ENCODE measurements at regions not wholly inside any gene's neighbourhood (a gene's known extent, or its start where the extent isn't known, plus 50 kb on each side); places are given as distances from the start of the nearest gene placed in this dataset.

DNA sequence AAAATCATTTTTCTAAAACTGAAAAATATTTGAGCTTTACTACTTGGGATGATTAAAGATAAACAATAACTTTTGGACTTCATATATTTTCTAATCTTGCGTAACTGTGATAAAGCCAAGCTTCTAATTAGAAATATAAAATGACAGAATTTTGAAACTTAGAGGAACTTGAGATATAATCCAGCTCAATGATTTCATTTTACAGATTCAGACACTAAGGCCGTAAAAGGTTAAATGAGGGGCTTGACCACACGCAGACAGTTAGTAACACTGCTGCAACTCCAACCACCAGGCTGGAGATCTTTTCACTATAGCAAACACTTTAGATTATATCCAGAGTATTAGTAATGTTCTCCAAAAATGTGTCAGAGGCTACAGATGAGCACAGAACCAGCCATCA is 445.5 kb downstream of the ZEB2 start:
- intact Hi-C loops (cut with micrococcal nuclease) = no loop called here
- Histone ChIP-seq H4K20me1 (ENCODE audit: insufficient read depth, low read length) (no peaks in the 10 kb centered on the region), H3K4me2 (replicated peaks; ENCODE audit: extremely low read depth, low read length, poor library complexity, severe bottlenecking) (no peak overlapping the region)

DNA sequence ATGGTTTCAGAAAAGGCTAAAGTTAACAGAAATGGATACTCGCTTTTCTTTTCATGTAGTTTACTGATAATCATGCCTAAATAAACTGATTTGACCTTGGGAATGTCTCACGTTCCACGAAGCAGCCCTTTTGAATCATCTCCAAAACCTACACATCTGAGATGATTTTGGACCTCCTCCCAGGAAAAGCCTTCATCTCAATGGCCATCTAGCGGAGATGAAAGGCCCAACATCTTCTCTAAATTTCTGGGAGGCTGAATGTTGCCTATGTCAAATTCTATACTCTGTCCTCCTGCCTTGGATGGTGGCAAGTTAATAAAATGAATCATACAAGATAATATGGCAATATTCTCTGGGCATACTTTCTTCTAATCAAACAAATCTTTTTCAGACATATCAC is 448.5 kb downstream of the ZEB2 start:
- no peaks in the 10 kb centered on the region for H3K27me3 ChIP-seq (ENCODE audit: control insufficient read depth in 2 of 2, insufficient read depth in 2 of 2, low read length in 2 of 2)
- 100% methylated on average over 1 of the region's 4 CpGs for WGBS (ENCODE audit: insufficient coverage)
- no peaks in the 10 kb centered on the region for H3K4me1 ChIP-seq (ENCODE audit: control insufficient read depth in 1 of 2, insufficient read depth in 2 of 2, low read length in 2 of 2)
- intact Hi-C loops (cut with micrococcal nuclease) = no loop called here
- no peak overlapping the region for H3K9ac ChIP-seq (ENCODE audit: insufficient read depth, low read length, poor library complexity, severe bottlenecking)
- H4K20me1 ChIP-seq (ENCODE audit: insufficient read depth, low read length) = no peaks in the 10 kb centered on the region
- H3K36me3 Mint-ChIP-seq = no peaks in the 10 kb centered on the region
- H3K9me3 Mint-ChIP-seq = no peaks in the 10 kb centered on the region
- no peak overlapping the region for H3K27ac ChIP-seq (ENCODE audit: low read depth in 1 of 2, low read length in 2 of 2)
- no peak overlapping the region for H2AFZ ChIP-seq (ENCODE audit: insufficient read depth, low read depth, low read length, poor library complexity, severe bottlenecking)
- DNase-seq = no peak
- H3K36me3 ChIP-seq (replicated peaks in 1 of 2; ENCODE audit: control insufficient read depth in 1 of 2, insufficient read depth in 2 of 2, low read length in 2 of 2) = no peaks in the 10 kb centered on the region
- H3K27me3 Mint-ChIP-seq (ENCODE audit: low read depth in 3 of 3) = no peaks in the 10 kb centered on the region
- no peak overlapping the region for H3K27ac Mint-ChIP-seq
- H3K79me2 ChIP-seq (ENCODE audit: insufficient read depth, low read length) = no peaks in the 10 kb centered on the region
- no peak overlapping the region for H3K4me3 ChIP-seq (replicated peaks in 1 of 3; ENCODE audit: low read depth in 2 of 3, low read length in 3 of 3)
- H3K9me3 ChIP-seq (replicated peaks in 1 of 2; ENCODE audit: control insufficient read depth in 1 of 2, insufficient read depth in 1 of 2, low read length in 2 of 2) = no peaks in the 10 kb centered on the region
- H3K4me3 Mint-ChIP-seq = no peak overlapping the region
- peaks cover 5% of the 10 kb centered on the region for H3K4me1 Mint-ChIP-seq
- no peak overlapping the region for H3K4me2 ChIP-seq (replicated peaks; ENCODE audit: extremely low read depth, low read length, poor library complexity, severe bottlenecking)
- TF ChIP-seq, protein P1, sequence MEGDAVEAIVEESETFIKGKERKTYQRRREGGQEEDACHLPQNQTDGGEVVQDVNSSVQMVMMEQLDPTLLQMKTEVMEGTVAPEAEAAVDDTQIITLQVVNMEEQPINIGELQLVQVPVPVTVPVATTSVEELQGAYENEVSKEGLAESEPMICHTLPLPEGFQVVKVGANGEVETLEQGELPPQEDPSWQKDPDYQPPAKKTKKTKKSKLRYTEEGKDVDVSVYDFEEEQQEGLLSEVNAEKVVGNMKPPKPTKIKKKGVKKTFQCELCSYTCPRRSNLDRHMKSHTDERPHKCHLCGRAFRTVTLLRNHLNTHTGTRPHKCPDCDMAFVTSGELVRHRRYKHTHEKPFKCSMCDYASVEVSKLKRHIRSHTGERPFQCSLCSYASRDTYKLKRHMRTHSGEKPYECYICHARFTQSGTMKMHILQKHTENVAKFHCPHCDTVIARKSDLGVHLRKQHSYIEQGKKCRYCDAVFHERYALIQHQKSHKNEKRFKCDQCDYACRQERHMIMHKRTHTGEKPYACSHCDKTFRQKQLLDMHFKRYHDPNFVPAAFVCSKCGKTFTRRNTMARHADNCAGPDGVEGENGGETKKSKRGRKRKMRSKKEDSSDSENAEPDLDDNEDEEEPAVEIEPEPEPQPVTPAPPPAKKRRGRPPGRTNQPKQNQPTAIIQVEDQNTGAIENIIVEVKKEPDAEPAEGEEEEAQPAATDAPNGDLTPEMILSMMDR (IDR thresholded peaks at IDR 0.05) = no peak

More for the DNA sequence above, 445.5 kb downstream of the ZEB2 start:
- Histone ChIP-seq H3K79me2 (ENCODE audit: insufficient read depth, low read length) (no peaks in the 10 kb centered on the region), H2AFZ (ENCODE audit: insufficient read depth, low read depth, low read length, poor library complexity, severe bottlenecking) (no peak overlapping the region), H3K9me3 (replicated peaks in 1 of 2; ENCODE audit: control insufficient read depth in 1 of 2, insufficient read depth in 1 of 2, low read length in 2 of 2) (no peaks in the 10 kb centered on the region), H3K27ac (ENCODE audit: low read depth in 1 of 2, low read length in 2 of 2) (no peak overlapping the region), H3K4me1 (ENCODE audit: control insufficient read depth in 1 of 2, insufficient read depth in 2 of 2, low read length in 2 of 2) (no peaks in the 10 kb centered on the region), H3K9ac (ENCODE audit: insufficient read depth, low read length, poor library complexity, severe bottlenecking) (no peak overlapping the region), H3K27me3 (ENCODE audit: control insufficient read depth in 2 of 2, insufficient read depth in 2 of 2, low read length in 2 of 2) (no peaks in the 10 kb centered on the region), H3K36me3 (replicated peaks in 1 of 2; ENCODE audit: control insufficient read depth in 1 of 2, insufficient read depth in 2 of 2, low read length in 2 of 2) (no peaks in the 10 kb centered on the region), H3K4me3 (replicated peaks in 1 of 3; ENCODE audit: low read depth in 2 of 3, low read length in 3 of 3) (no peak overlapping the region)
- no peak for DNase-seq
- no peak overlapping the region for H3K27ac Mint-ChIP-seq
- WGBS (ENCODE audit: insufficient coverage) = 100% methylated on average over 1 of the region's 3 CpGs
- no peak overlapping the region for H3K4me3 Mint-ChIP-seq
- H3K27me3 Mint-ChIP-seq (ENCODE audit: low read depth in 3 of 3) = no peaks in the 10 kb centered on the region
- TF ChIP-seq, protein P1 (IDR thresholded peaks at IDR 0.05) = no peak
- no peaks in the 10 kb centered on the region for H3K4me1 Mint-ChIP-seq
- no peaks in the 10 kb centered on the region for H3K9me3 Mint-ChIP-seq
- H3K36me3 Mint-ChIP-seq = no peaks in the 10 kb centered on the region

Data from CD14-positive monocyte (primary cell).